ENCODE measurements at regions not wholly inside any gene's neighbourhood (a gene's known extent, or its start where the extent isn't known, plus 50 kb on each side); places are given as distances from the start of the nearest gene placed in this dataset.

GRCh38 chr5:7250004-7250403 is 145.9 kb upstream of the ADCY2 start:
- TF ChIP-seq CTCF (conservative IDR thresholded peaks at IDR 0.05; ENCODE audit: low read depth, low read length) (no peak), POLR2A (IDR thresholded peaks at IDR 0.05; ENCODE audit: low read depth, low read length) (no peak), CEBPB (IDR thresholded peaks at IDR 0.05; ENCODE audit: low read depth, low read length) (no peak), NFE2L2 (IDR thresholded peaks at IDR 0.05; ENCODE audit: low read depth, low read length) (no peak), ELK1 (IDR thresholded peaks at IDR 0.05; ENCODE audit: borderline replicate concordance, low read depth, low read length) (no peak), SMC3 (IDR thresholded peaks at IDR 0.05; ENCODE audit: low read depth, low read length) (no peak), BHLHE40 (IDR thresholded peaks at IDR 0.05; ENCODE audit: low read depth, low read length) (no peak), RAD21 (IDR thresholded peaks at IDR 0.05; ENCODE audit: low read length) (no peak), FOS (IDR thresholded peaks at IDR 0.05; ENCODE audit: low read depth, low read length) (no peak)

Measured in IMR-90 (cell line).